IMR-90 (cell line): ENCODE measurements at regions not wholly inside any gene's neighbourhood (a gene's known extent, or its start where the extent isn't known, plus 50 kb on each side); places are given as distances from the start of the nearest gene placed in this dataset.

Experiments
- ATAC-seq: fragments of 200-7000 bp; cut with Tn5 transposase; 2 replicates; pipeline ENCODE4 v1.9.1; 2020; ENCODE audit warnings: low read depth, mild to moderate bottlenecking, moderate library complexity
- BruUV-seq: library from RNA; stranded (reverse); fragments of 400-500 nt; replicated peaks from 2 replicates; lab custom pipeline; 2021; lab: Mats Ljungman, UMichigan
- CTCF ChIA-PET: fragments of 300-600 bp; formaldehyde crosslinking; extraction: SDS; loops from one replicate; lab custom pipeline; 2021; ENCODE audit warnings: antibody characterized with exemption; lab: Yijun Ruan, JAX
- POLR2A ChIA-PET: fragments of 300-600 bp; sonication (Branson Sonifier 250); formaldehyde crosslinking; loops from one replicate; lab custom pipeline; 2022; ENCODE audit warnings: antibody characterized with exemption; ENCODE audit not compliant: unreplicated experiment; lab: Charles Lee
- DNase-seq: peaks from one replicate; pipeline ENCODE4 v3.0.0; 2013
- H2AFZ ChIP-seq: replicated peaks from 2 replicates; pipeline ENCODE3; 2013; ENCODE audit warnings: low read length, mild to moderate bottlenecking; ENCODE audit not compliant: poor library complexity
- H2AK5ac ChIP-seq: 2 replicates; pipeline ENCODE4 v1.6.1; 2013; ENCODE audit warnings: low read depth, low read length, inconsistent platforms
- H2AK9ac ChIP-seq: replicated peaks from 2 replicates; pipeline ENCODE3; 2013; ENCODE audit warnings: mild to moderate bottlenecking, low read depth, low read length, moderate library complexity; ENCODE audit not compliant: poor library complexity
- H2BK120ac ChIP-seq: 2 replicates; pipeline ENCODE4 v1.6.1; 2013; ENCODE audit warnings: low read depth, low read length, inconsistent platforms
- H2BK15ac ChIP-seq: 3 replicates; pipeline ENCODE4 v1.6.1; 2013; ENCODE audit warnings: low read depth, low read length, inconsistent platforms
- H2BK20ac ChIP-seq: 2 replicates; pipeline ENCODE4 v1.6.1; 2013; ENCODE audit warnings: low read depth, mild to moderate bottlenecking, inconsistent platforms, low read length, moderate library complexity
- H2BK5ac ChIP-seq: 2 replicates; pipeline ENCODE4 v1.6.1; 2013; ENCODE audit warnings: mild to moderate bottlenecking, low read depth, low read length, inconsistent platforms; ENCODE audit not compliant: poor library complexity, severe bottlenecking
- H3K14ac ChIP-seq: replicated peaks from 2 replicates; pipeline ENCODE4 v1.6.1; 2013; ENCODE audit warnings: low read depth, low read length, inconsistent platforms
- H3K18ac ChIP-seq: 2 replicates; pipeline ENCODE4 v1.6.1; 2013; ENCODE audit warnings: low read depth, low read length, control low read depth
- H3K23ac ChIP-seq: 2 replicates; pipeline ENCODE4 v1.6.1; 2013; ENCODE audit warnings: low read depth, low read length, inconsistent platforms
- H3K27ac ChIP-seq: 2 replicates; pipeline ENCODE4 v1.5.1; 2013; ENCODE audit warnings: mild to moderate bottlenecking, control low read depth, low read length; ENCODE audit not compliant: insufficient read depth
- H3K27me3 ChIP-seq: 2 replicates; pipeline ENCODE4 v1.6.1; 2013; ENCODE audit warnings: low read length; ENCODE audit not compliant: control insufficient read depth, insufficient read depth
- H3K36me3 ChIP-seq: 2 replicates; pipeline ENCODE4 v1.6.1; 2013; ENCODE audit warnings: low read length, mixed read lengths; ENCODE audit not compliant: control insufficient read depth, insufficient read depth
- H3K4ac ChIP-seq: 2 replicates; pipeline ENCODE4 v1.6.1; 2013; ENCODE audit warnings: low read depth, low read length, inconsistent platforms
- H3K4me1 ChIP-seq: 2 replicates; pipeline ENCODE4 v1.6.1; 2013; ENCODE audit warnings: low read length, mixed read lengths; ENCODE audit not compliant: control insufficient read depth, insufficient read depth
- H3K4me2 ChIP-seq: 2 replicates; pipeline ENCODE4 v1.6.1; 2013; ENCODE audit warnings: low read depth, mild to moderate bottlenecking, control low read depth, low read length, moderate library complexity
- H3K4me3 ChIP-seq: 2 replicates; pipeline ENCODE4 v1.5.1; 2013; ENCODE audit warnings: low read depth, mild to moderate bottlenecking, control low read depth, low read length, moderate library complexity; ENCODE audit not compliant: insufficient read depth
- H3K56ac ChIP-seq: 2 replicates; pipeline ENCODE4 v1.6.1; 2013; ENCODE audit warnings: low read length, inconsistent platforms; ENCODE audit not compliant: insufficient read depth; ENCODE audit errors: extremely low read depth
- H3K79me1 ChIP-seq, 2 experiments: 2 replicates each; pipeline ENCODE4 v1.6.1; 2013; ENCODE audit warnings: low read length in 2 of 2, inconsistent platforms in 1 of 2, low read depth in 1 of 2
- H3K9ac ChIP-seq: 2 replicates; pipeline ENCODE4 v1.6.1; 2013; ENCODE audit warnings: low read depth, low read length, control low read depth
- H3K9me1 ChIP-seq: 2 replicates; pipeline ENCODE4 v1.6.1; 2013; ENCODE audit warnings: low read length, inconsistent platforms; ENCODE audit not compliant: insufficient read depth
- H3K9me3 ChIP-seq: 2 replicates; pipeline ENCODE4 v1.6.1; 2013; ENCODE audit warnings: low read length; ENCODE audit not compliant: control insufficient read depth, insufficient read depth
- H4K20me1 ChIP-seq: 2 replicates; pipeline ENCODE4 v1.6.1; 2013; ENCODE audit warnings: low read length, inconsistent platforms; ENCODE audit not compliant: insufficient read depth
- H4K5ac ChIP-seq: 2 replicates; pipeline ENCODE4 v1.6.1; 2013; ENCODE audit warnings: mild to moderate bottlenecking, low read depth, low read length, control low read depth
- H4K8ac ChIP-seq, 2 experiments: 2 replicates each; pipeline ENCODE4 v1.6.1; 2013; ENCODE audit warnings: low read depth in 2 of 2, low read length in 2 of 2, control low read depth in 1 of 2, inconsistent platforms in 1 of 2
- H4K91ac ChIP-seq: 2 replicates; pipeline ENCODE4 v1.6.1; 2013; ENCODE audit warnings: low read depth, low read length, inconsistent platforms; ENCODE audit not compliant: insufficient read depth
- CHD1 ChIP-seq: IDR thresholded peaks from 2 replicates; pipeline ENCODE4 v1.6.1; 2012; ENCODE audit warnings: low read depth, low read length, improper control_type of control experiment
- FOS ChIP-seq: fragments of 150-350 bp; IDR thresholded peaks from 2 replicates; pipeline ENCODE4 v1.6.1; 2016; ENCODE audit warnings: low read depth, low read length
- MAFK ChIP-seq: IDR thresholded peaks from 2 replicates; pipeline ENCODE4 v1.6.1; 2012; ENCODE audit warnings: low read depth, low read length, improper control_type of control experiment
- NFE2L2 ChIP-seq: fragments of 150-350 bp; IDR thresholded peaks from 2 replicates; pipeline ENCODE4 v1.6.1; 2016; ENCODE audit warnings: low read depth, mild to moderate bottlenecking, low read length
- SMC3 ChIP-seq: fragments of 150-350 bp; IDR thresholded peaks from 2 replicates; pipeline ENCODE4 v1.6.1; 2016; ENCODE audit warnings: low read depth, mild to moderate bottlenecking, antibody characterized with exemption, low read length, moderate library complexity
- WGBS, 2 experiments: methylation state at CpG; one replicate each; pipeline versions ENCODE4 v1.1.5 to v1.1.7; 2013; ENCODE audit warnings: missing lambda C conversion rate in 2 of 2; ENCODE audit not compliant: insufficient read length in 1 of 2; ENCODE audit errors: extremely low coverage in 2 of 2; 5-methylcytosine and 5-hydroxymethylcytosine counted together
- dilution Hi-C: fragments of 300-500 bp; cut with HindIII; formaldehyde crosslinking; loops from one replicate; pipeline ENCODE4 v1.14.3; 2018; ENCODE audit warnings: low sequenced_read_pairs; ENCODE audit not compliant: unreplicated experiment
- in situ Hi-C: fragments of 300-500 bp; cut with MboI; formaldehyde crosslinking; loops from 3 replicates; pipeline ENCODE4 v1.14.3; 2019; ENCODE audit warnings: low sequenced_read_pairs, inconsistent platforms, mixed read lengths
- intact Hi-C: fragments of 100-400 bp; cut with micrococcal nuclease; formaldehyde crosslinking; loops from 2 replicates; pipeline ENCODE4 v1.10.0; 2022

- dilution Hi-C loops (no loop called here), in situ Hi-C loops (no loop called here), intact Hi-C loops (no loop called here)
- H2BK15ac ChIP-seq = no peak overlapping the region
- no peak overlapping the region for H3K56ac ChIP-seq
- H2BK5ac ChIP-seq = no peak overlapping the region
- H2BK20ac ChIP-seq = no peak overlapping the region
- no peaks in the 10 kb centered on the region for H4K20me1 ChIP-seq
- H3K23ac ChIP-seq = no peak overlapping the region
- no peak overlapping the region for H2AFZ ChIP-seq
- H2BK120ac ChIP-seq = no peak overlapping the region
- no peak for DNase-seq
- no peak overlapping the region for H3K9ac ChIP-seq
- POLR2A ChIA-PET = no interaction called here
- no peak overlapping the region for H3K4me3 ChIP-seq
- no peak for TF ChIP-seq FOS
- no peak for TF ChIP-seq MAFK
- no peak for TF ChIP-seq CHD1
- no peak for TF ChIP-seq NFE2L2
- TF ChIP-seq SMC3 = no peak
- H3K18ac ChIP-seq = no peak overlapping the region
- H4K91ac ChIP-seq = no peak overlapping the region
- no peak overlapping the region for H3K4me2 ChIP-seq
- H3K9me3 ChIP-seq = no peaks in the 10 kb centered on the region
- H3K4ac ChIP-seq = no peak overlapping the region
- no peaks in the 10 kb centered on the region for H3K79me1 ChIP-seq
- H3K9me1 ChIP-seq = no peaks in the 10 kb centered on the region
- no TSS peak for BruUV-seq
- H4K5ac ChIP-seq = no peak overlapping the region
- no peaks in the 10 kb centered on the region for H3K36me3 ChIP-seq
- CTCF ChIA-PET = interaction anchor here (0.6 kb wide), 1 partner anchor 24 kb away, joined by 3 read pairs; no protein-coding TSS in a partner anchor
- H3K27ac ChIP-seq = no peak overlapping the region
- H3K27me3 ChIP-seq = peaks cover 9% of the 10 kb centered on the region
- no peak overlapping the region for H2AK5ac ChIP-seq
- ATAC-seq = no peak
- H3K4me1 ChIP-seq = no peaks in the 10 kb centered on the region
- no peak overlapping the region for H4K8ac ChIP-seq
- H2AK9ac ChIP-seq = no peak overlapping the region
- no peak overlapping the region for H3K14ac ChIP-seq
- 60% methylated on average over 1 of the region's 3 CpGs; no CpG with 5 or more reads in 1 of the 2 experiments for WGBS, 2 experiments
Measured at GRCh38 chr2:238742066-238742465, 105.8 kb upstream of the TWIST2 start.
